ENCODE measurements at regions not wholly inside any gene's neighbourhood (a gene's known extent, or its start where the extent isn't known, plus 50 kb on each side); places are given as distances from the start of the nearest gene placed in this dataset.

GRCh38 chr15:94745371-94745770 is 514.0 kb downstream of the MCTP2 start:
- TF ChIP-seq POLR2A (IDR thresholded peaks at IDR 0.05; ENCODE audit: low read depth, low read length) = no peak
- no peak for TF ChIP-seq POLR2AphosphoS5 (IDR thresholded peaks at IDR 0.05; ENCODE audit: low read depth, low read length)
- no peak for TF ChIP-seq TAF1 (IDR thresholded peaks at IDR 0.05; ENCODE audit: low read depth, low read length)
- TF ChIP-seq PAX5 (IDR thresholded peaks at IDR 0.05; ENCODE audit: insufficient read depth, low read length, severe bottlenecking) = no peak
- no peak for TF ChIP-seq POU2F2 (IDR thresholded peaks at IDR 0.05; ENCODE audit: low read depth, low read length)
- TF ChIP-seq SPI1 (IDR thresholded peaks at IDR 0.05; ENCODE audit: low read depth, low read length) = no peak

All from GM12891 (cell line).